ENCODE measurements at regions not wholly inside any gene's neighbourhood (a gene's known extent, or its start where the extent isn't known, plus 50 kb on each side); places are given as distances from the start of the nearest gene placed in this dataset.

DNA sequence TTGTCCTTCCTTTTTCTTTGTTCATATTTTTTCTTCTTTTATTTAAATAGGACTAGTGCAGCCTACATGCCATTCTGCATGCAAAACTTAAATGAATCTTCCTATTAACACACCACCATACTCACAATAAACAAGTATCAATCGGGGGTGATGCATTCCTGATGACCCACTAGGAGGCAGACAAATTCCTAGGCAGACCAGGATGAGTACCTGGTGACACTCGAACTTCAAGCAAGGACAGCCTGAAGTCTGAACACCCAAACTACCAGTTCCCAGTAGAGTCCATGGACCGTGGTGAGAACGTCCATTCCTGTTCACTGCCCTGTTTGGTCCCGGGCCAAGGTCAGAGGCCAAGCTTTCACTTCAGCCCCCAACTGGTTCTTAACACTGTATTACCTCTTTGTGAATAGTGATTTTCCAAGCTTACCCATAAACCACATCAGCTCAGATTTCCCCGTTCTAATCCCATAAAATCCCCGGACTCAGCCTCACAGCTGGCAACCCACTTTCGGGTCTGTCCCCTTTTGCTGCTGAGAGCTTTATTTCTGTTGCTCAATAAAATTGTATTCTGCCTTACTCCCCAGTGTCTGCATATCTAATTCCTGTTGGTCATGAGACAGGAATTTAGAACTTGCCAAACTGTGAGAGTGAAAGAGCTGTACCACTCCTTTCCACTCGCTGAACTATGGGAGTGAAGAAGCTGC lies 1286.6 kb downstream of the FSTL5 start:
- H3K4me3 ChIP-seq, result no peak overlapping the region
- WGBS, 3 donors, result 38 to 48% (median 40%) methylated on average over 9 of the region's 9 CpGs
- H3K9me3 ChIP-seq, result no peaks in the 10 kb centered on the region
- no peak for ATAC-seq
- no peaks in the 10 kb centered on the region for H3K4me1 ChIP-seq
- intact Hi-C loops (cut with DNase I), result no loop called here
- DNase-seq, result no peak
- TF ChIP-seq, protein P1, sequence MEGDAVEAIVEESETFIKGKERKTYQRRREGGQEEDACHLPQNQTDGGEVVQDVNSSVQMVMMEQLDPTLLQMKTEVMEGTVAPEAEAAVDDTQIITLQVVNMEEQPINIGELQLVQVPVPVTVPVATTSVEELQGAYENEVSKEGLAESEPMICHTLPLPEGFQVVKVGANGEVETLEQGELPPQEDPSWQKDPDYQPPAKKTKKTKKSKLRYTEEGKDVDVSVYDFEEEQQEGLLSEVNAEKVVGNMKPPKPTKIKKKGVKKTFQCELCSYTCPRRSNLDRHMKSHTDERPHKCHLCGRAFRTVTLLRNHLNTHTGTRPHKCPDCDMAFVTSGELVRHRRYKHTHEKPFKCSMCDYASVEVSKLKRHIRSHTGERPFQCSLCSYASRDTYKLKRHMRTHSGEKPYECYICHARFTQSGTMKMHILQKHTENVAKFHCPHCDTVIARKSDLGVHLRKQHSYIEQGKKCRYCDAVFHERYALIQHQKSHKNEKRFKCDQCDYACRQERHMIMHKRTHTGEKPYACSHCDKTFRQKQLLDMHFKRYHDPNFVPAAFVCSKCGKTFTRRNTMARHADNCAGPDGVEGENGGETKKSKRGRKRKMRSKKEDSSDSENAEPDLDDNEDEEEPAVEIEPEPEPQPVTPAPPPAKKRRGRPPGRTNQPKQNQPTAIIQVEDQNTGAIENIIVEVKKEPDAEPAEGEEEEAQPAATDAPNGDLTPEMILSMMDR (IDR thresholded peaks at IDR 0.05), result no peak
- H3K36me3 ChIP-seq (ENCODE audit: insufficient read depth in 1 of 2, low read depth in 1 of 2), result no peaks in the 10 kb centered on the region
- H3K27me3 ChIP-seq (ENCODE audit: insufficient read depth in 3 of 3, low read length in 2 of 3), result no peaks in the 10 kb centered on the region
- H3K27ac ChIP-seq, result no peak overlapping the region

DNA sequence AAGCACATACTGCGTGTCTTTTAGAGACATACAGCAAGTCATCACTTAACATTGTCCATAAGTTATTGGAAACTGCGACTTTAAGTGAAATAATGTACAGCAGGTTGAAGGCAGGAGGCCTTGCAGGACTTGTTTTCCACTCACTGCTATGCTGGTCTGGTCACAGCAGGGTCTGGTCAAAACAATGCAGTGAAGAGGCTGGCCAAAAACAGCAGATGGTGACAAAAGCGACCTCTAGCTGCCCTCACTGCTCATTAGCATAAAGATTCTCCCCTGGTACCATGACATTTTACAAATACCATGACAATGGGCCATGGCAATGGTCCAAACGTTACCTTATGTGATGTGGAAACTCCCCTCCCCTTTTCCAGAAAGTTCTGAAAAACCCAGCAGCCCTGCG lies 1283.6 kb downstream of the FSTL5 start:
- H3K27me3 ChIP-seq (ENCODE audit: insufficient read depth in 3 of 3, low read length in 2 of 3), result no peaks in the 10 kb centered on the region
- TF ChIP-seq, protein P1 (IDR thresholded peaks at IDR 0.05), result no peak
- WGBS, 3 donors, result 52 to 64% (median 61%) methylated on average over 5 of the region's 5 CpGs
- no peak overlapping the region for H3K27ac ChIP-seq
- ATAC-seq, result no peak
- no peaks in the 10 kb centered on the region for H3K36me3 ChIP-seq (ENCODE audit: insufficient read depth in 1 of 2, low read depth in 1 of 2)
- no peak overlapping the region for H3K4me3 ChIP-seq
- no peaks in the 10 kb centered on the region for H3K9me3 ChIP-seq
- DNase-seq, result no peak
- intact Hi-C loops (cut with DNase I), result no loop called here
- no peaks in the 10 kb centered on the region for H3K4me1 ChIP-seq

DNA sequence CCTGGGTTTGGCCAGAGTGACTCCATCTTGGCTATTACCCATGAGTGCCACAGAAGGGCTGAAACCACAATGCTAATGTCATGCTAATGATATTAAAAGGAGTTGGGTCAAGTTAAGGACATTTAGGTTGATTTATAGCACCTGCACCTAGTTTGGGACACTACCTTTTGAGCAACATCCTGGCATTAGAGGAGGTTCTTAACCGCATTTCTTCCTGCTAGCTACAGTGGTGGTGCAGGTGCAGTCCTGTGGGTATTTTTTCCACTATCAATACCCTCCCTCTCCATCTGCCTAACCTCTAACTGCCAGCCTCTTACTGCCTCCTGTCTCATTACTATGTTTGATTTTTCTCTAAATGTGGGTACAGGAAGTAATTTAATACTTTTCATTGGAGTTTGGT lies 1276.1 kb downstream of the FSTL5 start:
- Histone ChIP-seq H3K27ac (no peak overlapping the region), H3K4me1 (no peaks in the 10 kb centered on the region), H3K4me3 (no peak overlapping the region), H3K27me3 (ENCODE audit: insufficient read depth in 3 of 3, low read length in 2 of 3) (no peaks in the 10 kb centered on the region), H3K9me3 (no peaks in the 10 kb centered on the region), H3K36me3 (ENCODE audit: insufficient read depth in 1 of 2, low read depth in 1 of 2) (no peaks in the 10 kb centered on the region)
- DNase-seq, result no peak
- 89 to 92% (median 90%) methylated on average over 1 of the region's 1 CpG for WGBS, 3 donors
- intact Hi-C loops (cut with DNase I), result no loop called here
- TF ChIP-seq, protein P1 (IDR thresholded peaks at IDR 0.05), result no peak
- no peak for ATAC-seq

DNA sequence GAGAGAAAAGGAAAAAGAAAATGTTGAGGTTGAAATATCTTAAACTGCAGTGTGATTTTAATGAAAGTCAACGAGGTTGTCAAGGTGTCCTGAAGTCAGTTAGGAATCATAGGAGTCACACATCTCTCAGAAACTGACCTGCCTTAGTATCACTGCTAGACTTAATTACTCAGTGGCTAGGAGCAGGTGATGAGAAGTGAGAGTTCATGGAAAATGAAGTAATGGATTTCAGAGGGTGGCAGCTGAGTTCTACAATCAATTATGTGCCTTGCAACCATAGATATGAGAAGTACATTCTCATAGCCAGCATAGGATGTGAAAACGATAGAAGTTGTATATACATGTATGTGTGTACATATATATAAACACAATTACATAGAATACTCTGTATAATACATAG lies 1269.7 kb downstream of the FSTL5 start:
- intact Hi-C loops (cut with DNase I), result no loop called here
- Histone ChIP-seq H3K4me1 (no peaks in the 10 kb centered on the region), H3K4me3 (no peak overlapping the region), H3K27ac (no peak overlapping the region), H3K36me3 (ENCODE audit: insufficient read depth in 1 of 2, low read depth in 1 of 2) (no peaks in the 10 kb centered on the region), H3K27me3 (ENCODE audit: insufficient read depth in 3 of 3, low read length in 2 of 3) (no peaks in the 10 kb centered on the region), H3K9me3 (no peaks in the 10 kb centered on the region)
- 71 to 76% (median 73%) methylated on average over 2 of the region's 2 CpGs for WGBS, 3 donors
- TF ChIP-seq, protein P1 (IDR thresholded peaks at IDR 0.05), result no peak
- no peak for DNase-seq
- ATAC-seq, result no peak

DNA sequence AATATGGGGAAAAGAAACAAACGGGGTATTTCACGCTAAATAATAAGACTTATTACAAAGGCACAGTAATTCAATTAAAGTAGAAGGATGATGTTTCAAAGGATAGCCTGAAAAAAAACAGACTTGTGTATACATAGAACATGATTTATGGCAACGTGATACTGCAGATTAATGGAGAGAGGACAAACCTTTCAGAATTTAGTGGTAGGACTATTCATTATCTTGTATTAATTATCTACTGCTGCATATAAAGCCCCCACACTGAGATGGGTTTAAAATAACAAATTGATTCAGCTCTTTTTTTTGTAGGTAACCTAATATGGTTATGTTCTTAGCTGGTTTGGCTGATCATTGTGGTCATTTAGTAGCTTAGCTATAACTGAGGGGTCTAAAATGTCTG lies 1269.0 kb downstream of the FSTL5 start:
- H3K36me3 ChIP-seq (ENCODE audit: insufficient read depth in 1 of 2, low read depth in 1 of 2), result no peaks in the 10 kb centered on the region
- TF ChIP-seq, protein P1 (IDR thresholded peaks at IDR 0.05), result no peak
- H3K9me3 ChIP-seq, result no peaks in the 10 kb centered on the region
- no peak overlapping the region for H3K4me3 ChIP-seq
- no peak overlapping the region for H3K27ac ChIP-seq
- H3K27me3 ChIP-seq (ENCODE audit: insufficient read depth in 3 of 3, low read length in 2 of 3), result no peaks in the 10 kb centered on the region
- intact Hi-C loops (cut with DNase I), result no loop called here
- 63 to 71% (median 67%) methylated on average over 3 of the region's 3 CpGs for WGBS, 3 donors
- no peaks in the 10 kb centered on the region for H3K4me1 ChIP-seq
- ATAC-seq, result no peak
- no peak for DNase-seq
